OCI-LY7 (cell line): ENCODE measurements at regions not wholly inside any gene's neighbourhood (a gene's known extent, or its start where the extent isn't known, plus 50 kb on each side); places are given as distances from the start of the nearest gene placed in this dataset.

Experiments
- BruUV-seq: library from RNA; stranded (reverse); fragments of 400-500 nt; replicated peaks from 2 replicates; lab custom pipeline; 2021; lab: Mats Ljungman, UMichigan
- CTCF ChIA-PET: fragments of 300-600 bp; sonication (Branson Sonifier 250); formaldehyde crosslinking; loops from one replicate; lab custom pipeline; 2022; ENCODE audit warnings: antibody characterized with exemption; ENCODE audit not compliant: unreplicated experiment; lab: Charles Lee
- POLR2A ChIA-PET: fragments of 300-600 bp; sonication (Branson Sonifier 250); formaldehyde crosslinking; loops from one replicate; lab custom pipeline; 2022; ENCODE audit warnings: antibody characterized with exemption; lab: Charles Lee
- DNase-seq: peaks from one replicate; pipeline ENCODE4 v3.0.0-alpha.2; 2015; ENCODE audit warnings: low spot score
- H2AFZ ChIP-seq: fragments of 200-600 bp; sonication (generic), shearing (Covaris generic); 2 replicates; pipeline ENCODE4 v1.6.1; 2014; ENCODE audit warnings: mild to moderate bottlenecking, antibody characterized with exemption, low read length, moderate library complexity
- H3K27ac ChIP-seq: fragments of 200-600 bp; sonication (generic); 2 replicates; pipeline ENCODE4 v1.5.1; 2014; ENCODE audit warnings: mixed run types, low read depth, mild to moderate bottlenecking, moderate library complexity, low read length, inconsistent platforms; ENCODE audit not compliant: poor library complexity, severe bottlenecking
- H3K36me3 ChIP-seq: fragments of 200-600 bp; sonication (generic); 2 replicates; pipeline ENCODE4 v1.6.1; 2014; ENCODE audit warnings: mild to moderate bottlenecking, antibody characterized with exemption, low read length, moderate library complexity, mixed read lengths; ENCODE audit not compliant: insufficient read depth
- H3K4me1 ChIP-seq: fragments of 200-600 bp; sonication (generic); 2 replicates; pipeline ENCODE4 v1.5.1; 2014; ENCODE audit warnings: mild to moderate bottlenecking, low read length; ENCODE audit not compliant: insufficient read depth, poor library complexity, severe bottlenecking
- H3K4me2 ChIP-seq: fragments of 200-600 bp; sonication (generic); 2 replicates; pipeline ENCODE4 v1.6.1; 2014; ENCODE audit warnings: mild to moderate bottlenecking, low read length
- H3K4me3 ChIP-seq: fragments of 200-600 bp; sonication (generic); 2 replicates; pipeline ENCODE4 v1.5.1; 2014; ENCODE audit warnings: mild to moderate bottlenecking, low read depth, low read length; ENCODE audit not compliant: poor library complexity, severe bottlenecking
- H3K79me2 ChIP-seq: fragments of 200-600 bp; sonication (generic); 2 replicates; pipeline ENCODE4 v1.6.1; 2016; ENCODE audit warnings: low read depth, mild to moderate bottlenecking, low read length, moderate library complexity, mixed read lengths; ENCODE audit not compliant: insufficient read depth
- H3K9me2 ChIP-seq: fragments of 200-600 bp; sonication (generic); 2 replicates; pipeline ENCODE4 v1.6.1; 2016; ENCODE audit warnings: mild to moderate bottlenecking, low read length, mixed read lengths; ENCODE audit not compliant: insufficient read depth
- H3K9me3 ChIP-seq: fragments of 200-600 bp; sonication (generic); 2 replicates; pipeline ENCODE4 v1.6.1; 2014; ENCODE audit warnings: mild to moderate bottlenecking, mixed run types, low read length, mixed read lengths
- H4K20me1 ChIP-seq: fragments of 200-600 bp; sonication (generic); 2 replicates; pipeline ENCODE4 v1.6.1; 2014; ENCODE audit warnings: mild to moderate bottlenecking, antibody characterized with exemption, low read length, moderate library complexity, mixed read lengths; ENCODE audit not compliant: insufficient read depth
- CTCF ChIP-seq: fragments of 200-600 bp; sonication (generic); conservative IDR thresholded peaks from 2 replicates; pipeline ENCODE4 v1.5.1; 2014; ENCODE audit warnings: mild to moderate bottlenecking, antibody characterized with exemption, low read length, moderate library complexity, mixed read lengths
- EZH2phosphoT487 ChIP-seq: fragments of 200-600 bp; sonication (generic); IDR thresholded peaks from 2 replicates; pipeline ENCODE4 v1.6.1; 2018; ENCODE audit warnings: low read depth, borderline replicate concordance, mild to moderate bottlenecking, mixed run types, antibody characterized with exemption, low read length, moderate library complexity, mixed read lengths
- intact Hi-C: fragments of 100-400 bp; cut with micrococcal nuclease; formaldehyde crosslinking; loops from one replicate; pipeline ENCODE4 v1.10.0; 2022; ENCODE audit not compliant: unreplicated experiment

GRCh38 chr12:89875225-89875624 lies 166.6 kb upstream of the ATP2B1 start:
- no TSS peak for BruUV-seq
- Histone ChIP-seq H4K20me1 (no peaks in the 10 kb centered on the region), H3K4me1 (peaks cover 34% of the 10 kb centered on the region), H3K4me2 (no peak overlapping the region), H3K9me2 (no peaks in the 10 kb centered on the region), H3K79me2 (no peaks in the 10 kb centered on the region), H3K27ac (no peak overlapping the region), H3K9me3 (peaks cover 16% of the 10 kb centered on the region), H3K4me3 (no peak overlapping the region), H3K36me3 (peaks cover 6% of the 10 kb centered on the region; the same call in 1 of the 2 replicates), H2AFZ (no peak overlapping the region)
- CTCF ChIA-PET = no interaction called here
- TF ChIP-seq EZH2phosphoT487 (no peak), CTCF (no peak)
- POLR2A ChIA-PET = interaction anchor here (0.6 to 2.2 kb wide), 5 partner anchors 11 to 205 kb away, joined by 3 to 8 read pairs (median 3); no protein-coding TSS in a partner anchor
- DNase-seq = no peak
- intact Hi-C loops = loop anchor here (5.0 kb wide), 1 partner anchor 168 kb away; the partner anchor contains the start of gene ATP2B1

DNA sequence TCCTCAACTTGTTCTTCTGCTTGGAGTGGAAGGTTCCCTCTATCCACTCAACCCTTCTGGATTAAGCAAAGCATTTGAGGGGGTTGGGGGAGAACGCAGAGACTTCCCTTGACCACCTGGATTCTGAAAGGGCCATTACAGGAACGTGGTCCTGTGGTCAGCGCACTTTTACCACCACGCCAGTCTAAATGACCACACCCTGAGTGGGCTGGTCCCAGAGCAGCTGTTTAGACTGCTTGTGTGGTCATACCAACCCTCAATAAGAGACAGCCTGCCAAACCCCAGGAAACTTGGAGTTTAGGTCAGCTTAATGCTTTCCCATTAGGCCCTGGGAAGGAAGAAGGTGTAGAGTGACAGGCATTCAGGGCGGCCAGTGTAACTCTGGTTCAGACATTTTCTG lies 165.5 kb upstream of the ATP2B1 start:
- ChIA-PET POLR2A (interaction anchor here (1.3 to 2.2 kb wide), 3 partner anchors 10 to 25 kb away, joined by 3 to 11 read pairs (median 8); no protein-coding TSS in a partner anchor), CTCF (no interaction called here)
- no peak for TF ChIP-seq EZH2phosphoT487
- no peak for TF ChIP-seq CTCF
- Histone ChIP-seq H4K20me1 (no peaks in the 10 kb centered on the region), H3K9me3 (peaks cover 22% of the 10 kb centered on the region), H3K4me2 (no peak overlapping the region; the same call in 1 of the 2 replicates), H3K4me3 (no peak overlapping the region), H3K27ac (no peak overlapping the region), H3K36me3 (peaks cover 6% of the 10 kb centered on the region; the same call in 1 of the 2 replicates), H3K4me1 (peaks cover 23% of the 10 kb centered on the region), H2AFZ (peak overlapping the region; percentile 34; the same call in 1 of the 2 replicates), H3K79me2 (no peaks in the 10 kb centered on the region), H3K9me2 (no peaks in the 10 kb centered on the region)
- no TSS peak for BruUV-seq
- DNase-seq = no peak
- intact Hi-C loops = no loop called here

GRCh38 chr12:89873745-89874144 lies 165.1 kb upstream of the ATP2B1 start:
- BruUV-seq = no TSS peak
- Histone ChIP-seq H3K4me1 (peaks cover 19% of the 10 kb centered on the region), H2AFZ (peak overlapping the region; percentile 34; the same call in 1 of the 2 replicates), H3K36me3 (peaks cover 6% of the 10 kb centered on the region; the same call in 1 of the 2 replicates), H3K9me2 (no peaks in the 10 kb centered on the region), H3K4me3 (no peak overlapping the region), H3K79me2 (no peaks in the 10 kb centered on the region), H3K27ac (no peak overlapping the region), H3K9me3 (peaks cover 22% of the 10 kb centered on the region), H4K20me1 (no peaks in the 10 kb centered on the region), H3K4me2 (peak overlapping the region; percentile 9; the same call in 1 of the 2 replicates)
- ChIA-PET CTCF (interaction anchor here (0.6 kb wide), 1 partner anchor 214 kb away, joined by 3 read pairs; no protein-coding TSS in a partner anchor), POLR2A (interaction anchor here (0.6 to 2.2 kb wide), 5 partner anchors 10 to 244 kb away, joined by 3 to 11 read pairs (median 4); no protein-coding TSS in a partner anchor)
- DNase-seq = peak; percentile 27
- intact Hi-C loops = no loop called here
- no peak for TF ChIP-seq EZH2phosphoT487
- TF ChIP-seq CTCF = peak; percentile 44
